Activated CD4-positive, alpha-beta T cell treated with anti-CD3 and anti-CD28 coated beads, Interleukin-2, amount 50 U/mL, for 24 hours (primary cell): ENCODE measurements at regions not wholly inside any gene's neighbourhood (a gene's known extent, or its start where the extent isn't known, plus 50 kb on each side); places are given as distances from the start of the nearest gene placed in this dataset.

ENCODE experiments used
- DNase-seq, 2 donors: peaks; one replicate each; pipeline ENCODE4 v3.0.0-alpha.2; 2020; ENCODE audit warnings: low read depth in 1 of 2, low spot score in 1 of 2

DNA sequence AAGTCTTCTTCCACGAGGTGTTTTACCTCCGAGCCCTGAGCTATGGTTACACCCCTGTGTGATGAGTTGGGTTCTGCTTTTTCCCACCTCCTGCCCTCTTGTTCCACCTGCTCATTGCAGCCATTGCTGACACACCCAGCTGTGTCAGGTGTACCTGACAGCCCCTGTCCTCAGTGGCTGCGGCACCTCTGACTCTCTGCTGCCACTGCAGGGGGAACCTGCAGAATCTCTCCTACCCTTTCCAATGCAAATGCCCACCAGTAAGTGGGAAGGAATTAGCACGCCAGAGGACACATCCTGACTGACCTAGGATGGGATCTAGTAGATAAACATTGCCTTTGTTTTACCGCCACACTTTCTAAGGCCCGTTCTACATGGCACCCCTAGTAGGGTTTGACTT is 600.9 kb upstream of the MKI67 start:
- DNase-seq = no peak

DNA sequence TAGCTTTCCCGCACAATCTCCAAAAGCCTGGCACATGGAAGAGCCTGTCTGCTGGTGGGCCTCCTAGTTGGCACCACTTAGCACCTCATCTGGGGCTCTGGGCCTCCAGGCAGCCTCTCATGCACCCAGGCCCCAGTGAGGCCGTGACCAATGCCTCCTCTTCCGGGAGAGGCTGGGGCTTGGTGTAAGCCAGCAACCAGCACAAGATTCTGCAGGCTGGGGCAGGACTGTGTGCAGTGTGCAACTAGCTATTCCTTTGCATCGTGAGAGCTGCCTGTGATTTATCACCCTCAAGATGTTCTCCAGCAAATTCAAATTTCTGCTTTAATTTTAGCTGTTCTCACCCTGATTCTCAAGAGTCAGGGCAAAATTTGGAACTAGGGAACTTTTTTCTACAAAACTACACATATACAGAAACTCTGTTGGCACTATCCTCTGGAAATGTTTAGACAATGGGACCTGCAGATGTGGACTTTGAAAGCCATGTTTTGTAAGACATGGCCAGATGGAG is 603.7 kb upstream of the MKI67 start:
- DNase-seq = no peak

DNA sequence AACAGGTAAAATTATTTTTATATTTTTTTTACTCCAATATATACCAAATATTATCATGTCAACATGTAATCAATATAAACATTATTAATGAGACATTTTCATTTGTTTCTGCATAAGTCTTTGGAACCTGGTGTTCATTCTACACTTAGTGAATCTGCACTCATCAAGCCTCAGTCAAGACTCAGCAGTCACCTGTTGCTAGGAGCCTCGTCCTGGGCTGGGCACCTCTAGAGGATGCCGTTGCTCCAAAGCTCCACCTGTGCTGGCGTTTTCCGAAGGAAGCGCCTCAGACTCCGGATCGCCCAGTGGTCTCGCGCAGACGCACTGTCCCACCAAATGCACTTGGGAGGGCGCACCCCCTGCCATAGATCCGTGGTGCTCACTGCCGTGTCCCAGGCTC is 604.7 kb upstream of the MKI67 start:
- DNase-seq = no peak

DNA sequence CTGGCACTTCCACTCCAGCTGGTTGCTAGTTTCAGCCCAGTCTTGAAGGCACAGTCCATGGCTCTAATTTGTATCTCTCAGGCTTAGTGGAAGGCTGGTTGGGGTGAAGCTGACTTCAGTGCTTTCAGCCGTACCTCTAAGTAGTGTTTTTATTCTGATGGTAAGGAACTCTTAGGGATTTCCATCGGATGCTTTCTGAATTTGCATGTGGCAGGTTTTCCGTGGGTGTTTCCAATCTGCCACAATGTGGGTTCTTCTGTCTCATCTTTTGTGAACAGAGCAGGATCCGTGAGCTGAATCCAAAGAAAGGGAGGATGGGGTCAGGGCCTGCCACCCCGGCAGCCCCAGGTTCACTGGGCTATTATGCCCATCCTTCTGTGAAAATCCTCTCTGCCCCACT is 607.9 kb upstream of the MKI67 start:
- no peak for DNase-seq

DNA sequence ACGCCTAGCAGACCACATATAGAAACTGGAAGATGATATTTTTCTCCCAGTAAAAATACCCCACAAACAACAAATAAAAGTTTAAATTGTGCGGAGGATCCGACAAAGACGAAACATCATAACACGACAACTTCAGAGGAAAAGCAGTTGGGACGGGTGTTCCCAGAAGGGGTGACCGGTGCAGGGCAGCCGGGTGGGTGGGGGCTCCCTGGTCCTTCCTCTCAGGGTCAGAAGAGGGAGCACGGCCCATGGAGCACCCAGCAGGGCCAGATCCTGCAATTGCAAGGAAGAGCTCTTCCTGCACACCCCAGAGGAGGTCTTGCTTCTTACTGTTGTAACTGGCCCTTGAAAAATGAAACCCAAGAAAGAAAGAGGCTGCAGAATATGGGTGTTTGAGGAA is 608.5 kb upstream of the MKI67 start:
- DNase-seq = no peak

DNA sequence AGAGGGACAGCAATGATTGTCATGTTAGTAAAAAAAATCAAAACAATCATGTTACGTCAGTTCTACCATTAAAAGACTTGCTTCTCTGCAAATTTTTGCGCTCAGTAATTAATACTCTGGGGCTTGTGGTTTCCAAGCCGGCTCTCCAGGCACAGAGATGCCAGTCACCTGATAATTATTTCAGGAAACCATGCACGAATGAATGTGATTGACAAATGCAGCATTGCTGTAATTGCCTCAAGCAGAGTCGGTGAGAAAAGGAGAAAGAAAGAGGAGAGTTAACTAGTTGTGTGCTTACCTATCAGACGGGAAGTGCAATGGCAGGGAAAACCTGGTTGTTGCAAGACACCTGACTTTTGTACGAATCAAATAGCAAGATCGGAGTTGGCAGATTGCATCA is 609.8 kb upstream of the MKI67 start:
- DNase-seq = no peak

DNA sequence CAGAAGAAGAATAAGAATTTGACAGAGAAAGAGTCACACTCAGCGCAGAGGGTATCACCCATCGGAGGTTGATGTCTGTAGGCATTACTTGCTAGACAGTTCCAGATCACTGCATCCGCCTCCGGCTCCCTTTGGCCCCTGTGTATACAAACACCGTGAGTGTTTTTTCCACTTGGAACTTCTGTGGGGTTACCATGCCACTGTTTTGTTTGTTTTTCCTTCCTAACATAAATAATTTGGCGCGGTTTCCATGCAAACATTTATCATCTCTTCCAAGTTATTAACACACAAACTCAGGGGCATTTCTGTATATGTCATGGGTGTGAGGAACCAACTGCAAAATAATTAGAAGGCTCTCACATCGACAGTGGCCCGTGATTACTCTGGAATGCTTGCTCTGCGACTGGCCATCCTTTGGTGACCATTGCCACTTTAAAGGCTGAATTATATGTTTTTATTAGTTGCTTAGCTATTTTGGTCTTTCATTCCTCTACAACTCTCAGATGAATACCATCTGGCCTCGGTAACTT is 612.2 kb upstream of the MKI67 start:
- DNase-seq = no peak

DNA sequence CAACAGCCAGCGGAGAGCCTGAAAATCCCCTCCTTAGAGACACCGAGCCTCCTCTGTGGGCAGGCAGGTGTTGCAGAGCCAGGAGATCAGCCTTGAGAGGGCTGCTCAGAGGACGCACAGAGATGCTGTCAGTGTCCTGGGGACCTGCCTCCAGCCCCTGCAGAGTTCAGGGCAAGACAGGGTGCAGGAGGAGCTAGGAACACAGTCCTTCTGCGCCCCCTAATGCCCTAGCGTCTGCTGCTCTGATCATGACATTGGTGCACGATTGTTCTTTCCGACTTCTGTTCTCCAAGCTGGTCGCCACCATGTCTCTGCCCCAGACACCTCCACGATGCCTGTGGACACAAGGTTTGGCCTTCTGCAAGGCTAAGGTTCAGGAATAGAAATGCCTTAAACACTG is 613.7 kb upstream of the MKI67 start:
- DNase-seq = no peak

DNA sequence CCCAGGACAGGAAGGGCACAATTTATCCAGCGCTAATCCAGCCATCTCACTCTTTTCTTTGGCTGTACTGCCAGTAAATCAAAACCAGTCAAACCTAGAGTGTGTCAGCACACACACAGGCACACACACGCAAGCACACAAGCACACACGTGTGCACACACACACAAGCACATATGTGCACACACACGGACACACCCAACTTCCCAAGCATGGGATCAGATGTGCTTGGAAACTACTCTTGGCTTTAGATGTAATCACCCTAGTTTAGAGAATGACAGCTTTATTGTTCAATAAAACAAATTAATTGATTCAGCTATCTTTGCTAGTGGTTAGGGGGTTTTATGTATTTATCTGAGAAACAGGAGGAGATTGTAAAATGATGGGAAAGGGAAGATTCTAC is 615.0 kb upstream of the MKI67 start:
- no peak for DNase-seq

DNA sequence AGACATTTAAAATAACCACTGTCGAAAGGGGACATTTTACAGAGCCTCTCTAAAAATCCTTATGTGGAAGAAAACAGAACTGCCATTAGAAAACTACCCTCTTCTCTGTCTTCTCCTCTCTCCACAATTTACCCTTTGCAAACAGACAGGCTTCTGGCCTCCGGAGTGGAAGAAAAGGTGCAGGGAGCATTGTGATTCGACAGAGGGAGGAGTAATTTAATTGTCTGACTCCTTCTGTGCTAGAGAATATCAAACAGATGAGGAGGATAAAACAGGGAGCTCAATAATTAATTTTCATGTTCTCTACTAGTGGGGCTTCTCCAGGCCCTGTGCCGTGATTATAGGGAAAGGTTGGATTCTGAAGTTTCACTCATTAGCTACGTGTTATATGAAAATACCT is 615.5 kb upstream of the MKI67 start:
- DNase-seq = no peak

DNA sequence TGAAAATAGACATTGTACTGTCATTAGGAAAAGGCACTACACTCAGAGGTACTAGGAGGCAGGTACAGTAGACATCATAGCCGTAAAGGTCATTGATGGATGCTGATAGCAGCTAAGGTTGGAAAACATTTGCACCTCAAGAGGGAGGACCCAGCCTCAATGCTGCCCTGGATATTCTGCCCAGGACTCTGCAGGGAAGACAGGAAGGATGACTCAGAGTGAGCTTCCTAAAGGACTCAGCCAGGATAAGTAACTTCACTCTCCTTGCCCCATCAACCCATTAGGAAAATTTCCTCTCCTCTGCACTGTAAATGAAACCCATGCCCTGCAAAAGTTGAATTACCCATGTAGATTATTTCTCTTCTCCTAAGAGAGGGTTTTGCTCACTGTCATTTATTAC is 617.9 kb upstream of the MKI67 start:
- no peak for DNase-seq

DNA sequence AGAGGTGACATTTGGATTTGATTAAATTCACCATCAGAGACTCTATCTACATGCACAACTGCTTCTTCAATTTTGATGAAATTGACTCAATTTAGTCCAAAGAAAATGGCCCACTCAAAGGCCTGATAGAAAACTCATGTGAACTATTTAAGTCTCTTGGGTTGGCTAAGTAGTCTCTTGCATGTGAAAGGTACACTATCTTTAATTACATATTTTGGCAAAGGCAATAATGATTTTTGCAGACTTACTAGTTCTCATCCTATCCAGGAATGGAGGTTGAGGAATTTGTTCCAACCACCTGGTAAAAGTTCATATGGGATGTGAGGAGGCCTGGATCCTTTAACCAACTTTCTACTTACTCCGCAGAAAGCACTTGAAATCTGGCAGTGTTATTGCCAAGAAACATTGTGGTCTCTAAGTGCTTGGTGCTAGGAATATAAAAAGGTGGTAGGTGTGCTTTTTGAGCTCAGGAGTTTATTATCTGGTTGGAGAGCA is 618.6 kb upstream of the MKI67 start:
- DNase-seq = no peak

DNA sequence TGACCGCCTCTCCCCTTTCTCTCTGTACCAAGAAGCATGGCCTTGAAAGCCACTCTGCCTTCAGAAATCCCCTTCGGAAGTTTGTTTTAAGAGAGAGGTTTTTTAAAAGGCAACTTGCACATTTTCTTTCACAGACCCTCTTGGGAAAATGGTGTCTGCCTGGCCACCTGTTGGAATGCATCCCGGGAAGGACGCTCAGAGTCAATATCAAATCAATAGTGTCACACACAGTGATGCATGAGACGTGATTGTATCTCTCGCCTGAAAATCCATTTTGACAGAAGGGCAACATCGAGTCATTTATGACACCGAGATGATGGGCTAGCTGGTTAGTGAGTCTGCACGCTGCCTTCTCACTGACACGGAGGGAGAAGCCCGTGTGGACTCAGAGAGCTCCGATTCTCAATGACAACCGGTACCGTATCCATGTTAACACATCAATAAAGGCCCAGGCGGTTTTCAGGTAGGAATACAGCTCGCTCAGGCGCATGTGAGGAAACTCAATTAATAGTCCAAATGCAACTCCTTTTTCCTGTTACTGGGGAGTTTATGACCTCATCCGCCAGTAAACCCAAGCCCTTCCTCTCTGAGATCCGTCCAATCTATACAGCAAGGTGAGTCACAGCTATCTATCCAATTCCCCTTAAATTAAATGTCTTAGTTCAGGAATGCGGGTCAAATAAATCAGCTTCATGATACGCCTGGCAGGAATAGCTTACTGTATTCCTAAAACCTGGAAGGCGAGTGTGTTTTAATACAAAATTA is 621.5 kb upstream of the MKI67 start:
- DNase-seq = no peak

DNA sequence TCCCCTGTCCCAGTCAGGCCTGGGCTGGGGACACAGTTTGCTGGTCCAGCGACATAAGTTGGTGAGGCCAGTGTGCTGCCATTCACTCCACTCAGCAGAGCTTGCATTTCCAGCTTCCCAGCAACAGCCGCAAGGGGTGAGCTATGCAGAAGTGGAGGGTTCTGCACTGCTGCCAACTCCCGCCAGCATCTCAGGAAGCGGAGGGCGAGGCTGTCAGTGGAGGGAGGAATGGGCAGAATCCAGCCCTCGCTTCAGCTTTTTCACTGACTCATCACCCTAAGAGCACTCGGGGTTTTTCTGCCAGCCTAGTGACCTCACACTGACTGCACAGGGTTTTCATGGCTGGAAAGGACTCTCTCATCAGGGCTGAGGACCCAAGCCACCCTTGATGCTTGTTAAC is 625.1 kb upstream of the MKI67 start:
- DNase-seq = no peak

DNA sequence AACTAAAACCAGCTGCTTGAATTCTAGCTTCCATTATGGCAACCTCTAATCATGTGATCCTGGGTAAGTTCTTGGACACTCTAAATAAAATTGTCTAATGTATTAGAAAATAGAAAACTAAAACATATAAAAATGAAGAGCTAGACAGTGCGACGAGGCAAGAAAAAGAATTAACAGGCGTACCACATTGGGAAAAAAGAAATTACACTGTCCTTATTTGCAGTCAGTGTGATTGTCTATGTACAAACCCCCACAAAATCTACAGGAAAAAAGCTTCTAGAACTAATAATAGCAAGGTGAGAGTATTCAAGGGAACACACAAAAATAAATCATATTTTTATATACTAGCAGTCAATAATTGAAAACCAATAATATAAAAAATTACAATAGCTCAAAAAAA is 625.6 kb upstream of the MKI67 start:
- no peak for DNase-seq

DNA sequence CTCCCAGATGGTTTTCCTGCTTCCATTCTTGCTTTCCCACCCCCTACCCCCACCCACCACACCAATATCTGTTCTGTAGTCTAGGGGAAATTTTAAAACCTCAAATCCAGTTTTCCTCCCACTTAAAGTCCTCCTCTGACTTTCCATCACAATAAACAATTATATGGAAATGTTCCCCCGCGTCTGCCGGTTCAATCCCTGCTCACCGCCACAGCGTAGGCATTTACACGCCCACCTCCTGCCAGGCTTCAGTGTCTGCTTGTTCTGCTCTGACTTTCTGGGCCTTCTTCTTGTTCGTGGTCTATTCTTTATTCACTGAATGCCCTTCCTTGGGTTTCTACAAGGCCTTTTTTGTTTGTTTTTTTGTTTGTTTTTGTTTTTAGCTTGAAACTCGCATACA is 633.0 kb upstream of the MKI67 start:
- no peak for DNase-seq

DNA sequence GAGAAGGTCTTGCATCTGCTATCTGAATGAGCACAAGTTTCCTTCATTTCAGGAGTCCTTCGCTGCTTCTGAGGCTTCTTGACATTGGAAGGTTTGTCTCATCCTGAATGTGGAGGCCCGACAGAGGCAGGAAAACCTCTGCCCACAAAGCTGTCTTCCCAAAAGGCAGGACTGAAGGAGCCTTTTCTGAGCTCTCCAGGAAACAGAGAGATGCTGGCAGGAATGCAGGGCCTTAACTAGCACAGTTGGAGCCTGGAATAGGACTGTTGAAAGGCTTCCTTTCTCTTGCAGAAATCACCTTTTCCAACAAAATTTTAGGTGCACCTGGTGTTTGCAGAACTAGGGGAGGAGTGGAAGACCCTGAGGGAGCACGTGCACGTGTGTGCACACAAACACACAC is 637.4 kb upstream of the MKI67 start:
- no peak for DNase-seq

DNA sequence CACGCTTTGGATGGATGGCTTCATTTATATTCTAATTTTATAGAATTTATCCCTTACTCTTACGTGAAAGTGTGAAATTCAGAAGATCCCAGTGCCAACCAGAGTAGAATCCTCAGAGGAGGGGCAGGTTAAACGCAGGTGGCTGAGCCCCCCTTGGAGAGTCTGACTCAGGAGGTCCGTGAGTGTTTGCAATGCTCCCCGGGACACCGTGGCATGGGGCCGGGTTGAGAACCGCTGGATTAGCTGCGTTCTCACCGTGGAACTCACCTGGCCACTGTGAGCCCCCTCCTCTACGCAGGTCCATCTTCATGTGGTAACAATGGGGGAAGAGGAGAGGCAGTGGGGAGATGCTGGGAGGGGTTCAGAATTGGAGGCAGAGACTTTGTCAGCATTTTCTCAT is 638.0 kb upstream of the MKI67 start:
- DNase-seq = no peak

DNA sequence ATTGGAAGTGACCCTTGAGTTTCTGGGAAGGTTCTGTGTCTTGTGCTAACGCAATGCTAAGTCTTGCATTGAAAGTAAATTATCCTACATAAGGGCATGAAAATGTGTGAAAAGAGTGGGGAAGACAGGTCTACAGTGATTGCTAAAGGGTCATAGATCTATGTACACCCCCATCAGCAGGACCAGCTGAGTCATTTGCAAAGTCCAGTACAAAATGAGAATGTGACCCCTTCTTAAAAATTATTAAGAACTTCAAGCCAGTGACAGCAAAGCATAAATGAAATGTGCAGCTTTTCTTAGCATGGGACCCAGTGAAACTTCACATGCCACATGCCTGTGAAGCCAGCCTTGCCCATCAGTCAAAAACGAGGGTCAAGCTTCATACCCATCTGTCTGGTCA is 640.7 kb upstream of the MKI67 start:
- no peak for DNase-seq

DNA sequence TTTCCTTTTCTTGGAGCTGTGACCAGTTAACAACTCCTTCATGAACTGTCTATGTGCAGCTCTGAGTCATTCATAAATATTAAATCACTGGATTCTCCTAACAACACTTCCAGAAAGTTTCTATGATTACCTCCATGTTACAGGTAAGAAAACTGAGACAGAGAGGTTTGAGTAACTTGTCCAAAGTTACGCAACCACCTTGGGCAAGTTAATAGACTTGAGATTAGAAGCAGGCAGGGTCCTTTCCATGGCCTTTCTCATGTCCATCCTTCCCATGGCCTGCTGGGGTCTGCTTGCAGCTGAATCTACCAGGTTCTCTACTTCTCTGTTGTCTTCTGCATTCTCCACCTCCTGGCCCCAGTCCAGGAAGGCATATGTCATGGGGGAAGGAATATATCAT is 648.8 kb upstream of the MKI67 start:
- no peak for DNase-seq

DNA sequence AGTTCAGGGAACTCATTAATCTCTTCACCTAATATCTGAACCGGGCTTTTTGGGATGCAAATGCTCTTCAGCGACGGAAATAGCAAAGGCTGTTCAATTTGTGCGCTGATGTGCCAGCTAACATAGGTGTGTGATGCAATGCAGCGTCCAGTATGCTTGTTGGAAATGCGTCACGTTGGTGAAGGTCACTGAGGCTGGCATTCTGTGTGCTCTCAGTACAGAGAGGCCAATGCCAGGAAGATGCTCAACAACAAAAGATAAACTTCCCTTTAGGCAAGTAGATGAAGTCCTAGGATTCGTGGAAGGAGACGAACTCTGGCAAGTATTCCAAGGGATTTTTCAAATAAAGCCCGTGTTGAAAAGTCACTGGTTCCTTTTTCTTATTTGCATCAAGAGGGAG is 649.5 kb upstream of the MKI67 start:
- DNase-seq = no peak

DNA sequence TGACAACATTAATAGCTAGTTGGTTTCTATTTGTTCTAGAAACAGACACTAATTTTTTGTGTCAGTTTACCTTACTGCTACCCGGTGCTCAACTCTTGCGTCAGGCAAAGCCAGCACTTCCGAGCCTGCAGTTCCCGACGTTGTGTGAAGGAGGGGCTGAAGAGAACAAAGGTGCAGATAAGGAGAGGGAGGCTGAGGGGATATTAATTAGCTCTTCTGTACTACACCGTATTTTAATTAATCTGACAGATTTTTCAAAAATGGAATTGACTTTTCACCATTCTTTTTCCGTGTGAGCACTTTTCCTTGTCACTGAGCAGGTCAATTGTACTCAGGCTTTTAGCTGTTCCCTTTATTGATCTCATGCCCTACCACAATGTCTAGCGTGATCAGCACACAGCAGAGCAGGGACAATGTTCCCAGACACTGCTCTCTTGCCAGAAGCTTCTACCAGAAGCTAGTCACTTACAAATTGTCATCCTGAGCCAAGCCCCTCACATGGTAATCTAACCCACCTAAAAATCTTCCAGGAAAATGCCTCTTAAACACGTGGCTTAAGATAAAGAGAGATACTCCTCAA is 650.5 kb upstream of the MKI67 start:
- no peak for DNase-seq

DNA sequence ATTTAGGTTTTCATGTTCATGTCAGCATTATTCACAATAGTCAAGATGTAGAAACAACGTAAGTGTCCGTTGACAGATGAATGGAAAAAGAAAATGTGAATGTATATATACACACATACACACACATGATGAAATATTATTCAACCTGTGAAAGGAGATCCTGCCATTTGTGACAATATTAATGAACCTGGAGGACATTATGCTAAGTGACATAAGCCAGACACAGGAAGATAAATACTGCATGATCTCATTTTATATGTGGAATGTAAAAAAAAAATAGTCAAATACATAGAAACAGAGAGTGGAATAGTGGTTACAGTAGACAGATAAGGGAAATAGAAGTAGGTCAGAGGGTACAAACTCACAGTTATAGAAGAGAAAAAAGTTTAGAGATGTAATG is 651.1 kb upstream of the MKI67 start:
- no peak for DNase-seq
